ENCODE measurements at regions not wholly inside any gene's neighbourhood (a gene's known extent, or its start where the extent isn't known, plus 50 kb on each side); places are given as distances from the start of the nearest gene placed in this dataset.

GRCh38 chr6:56821005-56821432 lies 133.9 kb upstream of the BEND6 start (continued):
- TF ChIP-seq RAD51 (IDR thresholded peaks at IDR 0.05) (no peak), RELA (IDR thresholded peaks at IDR 0.05; ENCODE audit: borderline replicate concordance, partially characterized antibody) (no peak), BHLHE40 (IDR thresholded peaks at IDR 0.05; ENCODE audit: borderline replicate concordance in 1 of 2, low read depth in 2 of 2, low read length in 1 of 2) (no peak), MTA2 (IDR thresholded peaks at IDR 0.05; ENCODE audit: low read depth) (no peak), HSF1 (IDR thresholded peaks at IDR 0.05; ENCODE audit: low read depth, low read length) (no peak)

- FAIRE-seq (no peak), ATAC-seq (0 out of 3 replicates have a peak, but pooled peaks have one; percentile 39), DNase-seq (ENCODE audit: low read depth, low spot score) (no peak)
- ChIA-PET CTCF (interaction anchor here (0.9 to 3.0 kb wide), 9 partner anchors 8 to 111 kb away, joined by 3 to 10 read pairs (median 5); no protein-coding TSS in a partner anchor), SMC1A (ENCODE audit: uncharacterized antibody, unreplicated experiment) (interaction anchor here (1.1 to 5.2 kb wide), 12 partner anchors 8 to 180 kb away, joined by 3 to 38 read pairs (median 8); no protein-coding TSS in a partner anchor), POLR2A (interaction anchor here (0.5 to 2.1 kb wide), 5 partner anchors 11 to 46 kb away, joined by 3 to 6 read pairs (median 4); no protein-coding TSS in a partner anchor), RAD21 (ENCODE audit: unreplicated experiment) (interaction anchor here (1.0 to 1.9 kb wide), 4 partner anchors 11 to 32 kb away, joined by 3 to 5 read pairs (median 4); no protein-coding TSS in a partner anchor)
- no peak overlapping the region for H3K9ac ChIP-seq (ENCODE audit: control insufficient read depth, insufficient read depth, low read length)
- 94% methylated on average over 2 of the region's 2 CpGs for WGBS (ENCODE audit: insufficient coverage, insufficient replicate concordance, low lambda C conversion rate, missing lambda C conversion rate)
- H4K20me1 ChIP-seq (ENCODE audit: control insufficient read depth, insufficient read depth) = no peaks in the 10 kb centered on the region
- no peak overlapping the region for H3K4me3 ChIP-seq
- H3K27ac ChIP-seq (ENCODE audit: control insufficient read depth, insufficient read depth) = no peak overlapping the region
- no peaks in the 10 kb centered on the region for H3K36me3 ChIP-seq (ENCODE audit: control insufficient read depth in 2 of 2, insufficient read depth in 2 of 2, low read length in 1 of 2)
- H2AFZ ChIP-seq (ENCODE audit: control insufficient read depth, low read depth, low read length) = no peak overlapping the region
- H3K4me2 ChIP-seq (ENCODE audit: control insufficient read depth, insufficient read depth) = no peak overlapping the region
- peaks cover 12% of the 10 kb centered on the region for H3K4me1 ChIP-seq (ENCODE audit: control insufficient read depth, insufficient read depth, low read length)
- intact Hi-C loops (cut with micrococcal nuclease; ENCODE audit: unreplicated experiment) (no loop called here), in situ Hi-C loops (cut with MboI) (no loop called here)
- BruUV-seq (replicated peaks) = no TSS peak
- no peaks in the 10 kb centered on the region; the same call in 1 of the 3 replicates for H3K9me3 ChIP-seq (replicated peaks; ENCODE audit: control insufficient read depth, insufficient read depth, low read length)
- H3K79me2 ChIP-seq (ENCODE audit: control insufficient read depth, insufficient read depth, low read length) = peaks cover 71% of the 10 kb centered on the region
- H3K27me3 ChIP-seq (replicated peaks in 1 of 2; ENCODE audit: control insufficient read depth in 2 of 2, insufficient read depth in 2 of 2, low read length in 1 of 2) = no peaks in the 10 kb centered on the region
- TF ChIP-seq IRF3 (IDR thresholded peaks at IDR 0.05) (no peak), MTA2 (IDR thresholded peaks at IDR 0.05; ENCODE audit: low read depth) (no peak), ZNF622 (IDR thresholded peaks at IDR 0.05) (no peak), CREM (IDR thresholded peaks at IDR 0.05; ENCODE audit: low read depth) (no peak), ZZZ3 (IDR thresholded peaks at IDR 0.05; ENCODE audit: control insufficient read depth, insufficient read length, low read depth) (no peak), NFYB (IDR thresholded peaks at IDR 0.05; ENCODE audit: insufficient read depth, low read depth, low read length) (no peak), PML (IDR thresholded peaks at IDR 0.05; ENCODE audit: low read length) (no peak), NFYA (IDR thresholded peaks at IDR 0.05; ENCODE audit: borderline replicate concordance, low read depth, low read length) (no peak), PAX8 (IDR thresholded peaks at IDR 0.05) (no peak)
Observed at GRCh38 chr6:56820060-56820459, 134.8 kb upstream of the BEND6 start.
